HepG2 (cell line): ENCODE measurements at regions not wholly inside any gene's neighbourhood (a gene's known extent, or its start where the extent isn't known, plus 50 kb on each side); places are given as distances from the start of the nearest gene placed in this dataset.

Experiments
- AFF4 ChIP-seq: sonication (generic); formaldehyde crosslinking; IDR thresholded peaks from 2 replicates; pipeline ENCODE4 v1.4.0; 2020; ENCODE audit warnings: missing genetic modification reagents
- ARNT ChIP-seq: fragments of 450-650 bp; IDR thresholded peaks from 2 replicates; pipeline ENCODE4 v1.6.1; 2017
- CCDC6 ChIP-seq: sonication (generic); formaldehyde crosslinking; IDR thresholded peaks from 2 replicates; pipeline ENCODE4 v1.8.1; 2022; ENCODE audit warnings: mild to moderate bottlenecking, missing genetic modification reagents, moderate library complexity
- GFI1 ChIP-seq: sonication (generic); formaldehyde crosslinking; IDR thresholded peaks from 2 replicates; pipeline ENCODE4 v1.5.0; 2020; ENCODE audit warnings: missing genetic modification reagents, mild to moderate bottlenecking, borderline replicate concordance
- KDM1A ChIP-seq: IDR thresholded peaks from 2 replicates; pipeline ENCODE4 v1.6.1; 2016; ENCODE audit warnings: missing compliant biosample characterization
- ONECUT2 ChIP-seq: sonication (generic); formaldehyde crosslinking; IDR thresholded peaks from 2 replicates; pipeline ENCODE4 v1.4.0; 2020; ENCODE audit warnings: missing genetic modification reagents
- PHF20 ChIP-seq: sonication (generic); formaldehyde crosslinking; IDR thresholded peaks from 2 replicates; pipeline ENCODE4 v1.5.0; 2020; ENCODE audit warnings: mild to moderate bottlenecking, missing genetic modification reagents
- RFXAP ChIP-seq: sonication (generic); formaldehyde crosslinking; IDR thresholded peaks from 2 replicates; pipeline ENCODE4 v1.4.0; 2020; ENCODE audit warnings: missing genetic modification reagents, borderline replicate concordance
- SNAPC2 ChIP-seq: sonication (generic); formaldehyde crosslinking; IDR thresholded peaks from 2 replicates; pipeline ENCODE4 v1.8.1; 2022; ENCODE audit warnings: mild to moderate bottlenecking, missing genetic modification reagents
- TBL1XR1 ChIP-seq: fragments of 150-350 bp; IDR thresholded peaks from 2 replicates; pipeline ENCODE4 v1.6.1; 2014; ENCODE audit warnings: borderline replicate concordance, low read length; ENCODE audit not compliant: partially characterized antibody
- U2AF2 ChIP-seq: fragments of 200-400 bp; formaldehyde crosslinking; IDR thresholded peaks from 2 replicates; pipeline ENCODE4 v1.6.1; 2017; ENCODE audit warnings: low read depth, mild to moderate bottlenecking, low read length
- YEATS4 ChIP-seq: sonication (generic); formaldehyde crosslinking; IDR thresholded peaks from 2 replicates; pipeline ENCODE4 v1.4.0; 2020; ENCODE audit warnings: missing genetic modification reagents, borderline replicate concordance
- ZBTB33 ChIP-seq: sonication (generic); formaldehyde crosslinking; IDR thresholded peaks from 2 replicates; pipeline ENCODE4 v1.4.0; 2020; ENCODE audit warnings: missing genetic modification reagents
- ZBTB49 ChIP-seq: sonication (generic); formaldehyde crosslinking; IDR thresholded peaks from 2 replicates; pipeline ENCODE4 v1.4.0; 2020; ENCODE audit warnings: missing genetic modification reagents, borderline replicate concordance
- ZFAT ChIP-seq: sonication (generic); formaldehyde crosslinking; conservative IDR thresholded peaks from 2 replicates; pipeline ENCODE4 v1.8.1; 2023; ENCODE audit warnings: missing genetic modification reagents, inconsistent platforms
- ZMAT3 ChIP-seq: sonication (generic); formaldehyde crosslinking; conservative IDR thresholded peaks from 2 replicates; pipeline ENCODE4 v1.7.0; 2021; ENCODE audit warnings: missing genetic modification reagents
- ZNF160 ChIP-seq: sonication (generic); formaldehyde crosslinking; IDR thresholded peaks from 2 replicates; pipeline ENCODE4 v1.8.0; 2022; ENCODE audit warnings: mild to moderate bottlenecking, inconsistent platforms, missing genetic modification reagents
- ZNF205 ChIP-seq: IDR thresholded peaks from 2 replicates; pipeline ENCODE4 v1.6.1; 2018; ENCODE audit warnings: missing biosample characterization, missing genetic modification reagents
- ZNF33A ChIP-seq: sonication (generic); formaldehyde crosslinking; IDR thresholded peaks from 2 replicates; pipeline ENCODE4 v1.5.1; 2020; ENCODE audit warnings: missing genetic modification reagents, mild to moderate bottlenecking, moderate library complexity, borderline replicate concordance
- ZNF616 ChIP-seq: sonication (generic); formaldehyde crosslinking; IDR thresholded peaks from 2 replicates; pipeline ENCODE4 v1.5.0; 2020; ENCODE audit warnings: low read depth, mild to moderate bottlenecking, missing genetic modification reagents
- ZNF740 ChIP-seq: sonication (generic); formaldehyde crosslinking; IDR thresholded peaks from 2 replicates; pipeline ENCODE4 v1.4.0; 2020; ENCODE audit warnings: missing genetic modification reagents
- ZNF747 ChIP-seq: sonication (generic); formaldehyde crosslinking; IDR thresholded peaks from 2 replicates; pipeline ENCODE4 v1.8.1; 2023; ENCODE audit warnings: missing genetic modification reagents, mild to moderate bottlenecking, borderline replicate concordance

GRCh38 chr10:28807760-28808613, 130.7 kb downstream of the BAMBI start (continued):
- TF ChIP-seq ZFAT (CRISPR knock-in tag) = no peak
- TF ChIP-seq ONECUT2 = no peak
- no peak for TF ChIP-seq ZBTB49 (CRISPR knock-in tag)
- TF ChIP-seq KDM1A (CRISPR knock-in tag) = no peak
- TF ChIP-seq ZNF205 = no peak
- no peak for TF ChIP-seq PHF20 (CRISPR knock-in tag)
- TF ChIP-seq ZNF160 (CRISPR knock-in tag) = no peak
- TF ChIP-seq RFXAP (CRISPR knock-in tag) = no peak
- TF ChIP-seq SNAPC2 (CRISPR knock-in tag) = 0 out of 2 replicates have a peak, but pooled peaks have one; percentile 64
- TF ChIP-seq YEATS4 (CRISPR knock-in tag) = 0 out of 2 replicates have a peak, but pooled peaks have one; percentile 23
- no peak for TF ChIP-seq ZNF740 (CRISPR knock-in tag)
- no peak for TF ChIP-seq TBL1XR1
- no peak for TF ChIP-seq U2AF2
- TF ChIP-seq ZNF616 (CRISPR knock-in tag) = no peak
- no peak for TF ChIP-seq ARNT
- no peak for TF ChIP-seq ZBTB33 (CRISPR knock-in tag)
- no peak for TF ChIP-seq ZNF33A
- no peak for TF ChIP-seq GFI1 (CRISPR knock-in tag)
- no peak for TF ChIP-seq AFF4
- 0 out of 2 replicates have a peak, but pooled peaks have one; percentile 27 for TF ChIP-seq CCDC6
- no peak for TF ChIP-seq ZNF747
- TF ChIP-seq ZMAT3 (CRISPR knock-in tag) = no peak
